ENCODE measurements at regions not wholly inside any gene's neighbourhood (a gene's known extent, or its start where the extent isn't known, plus 50 kb on each side); places are given as distances from the start of the nearest gene placed in this dataset.
A peak's percentile ranks its signal among the peaks of the same experiment; 100 is the strongest.
"Not testable (repeated sequence)": the region's sequence is repeated elsewhere in the genome, so short reads cannot be mapped to it uniquely, and the experiment has no call there.

- DNase-seq = no peak
Observed at GRCh38 chr9:99637641-99638040, 184.0 kb upstream of the NR4A3 start.

GRCh38 chr9:99638971-99639370, 182.7 kb upstream of the NR4A3 start:
- no peak for DNase-seq

GRCh38 chr9:99647604-99648003, 174.1 kb upstream of the NR4A3 start:
- DNase-seq = no peak

GRCh38 chr9:99650187-99650874, 171.4 kb upstream of the NR4A3 start:
- no peak for DNase-seq

- no peak for DNase-seq
Observed at GRCh38 chr9:99660191-99660636, 161.5 kb upstream of the NR4A3 start.

- no peak for DNase-seq
Observed at GRCh38 chr9:99663297-99663696, 158.4 kb upstream of the NR4A3 start.

- no peak for DNase-seq
Observed at GRCh38 chr9:99663856-99664255, 157.8 kb upstream of the NR4A3 start.

GRCh38 chr9:99666571-99666970, 155.1 kb upstream of the NR4A3 start:
- DNase-seq = peak; percentile 15

GRCh38 chr9:99670886-99671285, 150.8 kb upstream of the NR4A3 start:
- DNase-seq = not testable (repeated sequence)

- no peak for DNase-seq
Observed at GRCh38 chr9:99677281-99677680, 144.4 kb upstream of the NR4A3 start.

GRCh38 chr9:99678566-99678965, 143.1 kb upstream of the NR4A3 start:
- DNase-seq = no peak

GRCh38 chr9:99680191-99680590, 141.5 kb upstream of the NR4A3 start:
- DNase-seq = no peak

- no peak for DNase-seq
Observed at GRCh38 chr9:99681113-99681512, 140.6 kb upstream of the NR4A3 start.

GRCh38 chr9:99682378-99682777, 139.3 kb upstream of the NR4A3 start:
- DNase-seq = no peak

GRCh38 chr9:99682870-99683269, 138.8 kb upstream of the NR4A3 start:
- no peak for DNase-seq

- DNase-seq = peak; percentile 32
Observed at GRCh38 chr9:99690573-99690972, 131.1 kb upstream of the NR4A3 start.

- DNase-seq = no peak
Observed at GRCh38 chr9:99693888-99694287, 127.8 kb upstream of the NR4A3 start.

- no peak for DNase-seq
Observed at GRCh38 chr9:99694393-99694792, 127.3 kb upstream of the NR4A3 start.

GRCh38 chr9:99699396-99699795, 122.3 kb upstream of the NR4A3 start:
- DNase-seq = no peak

- no peak for DNase-seq
Observed at GRCh38 chr9:99712214-99712613, 109.5 kb upstream of the NR4A3 start.

- no peak for DNase-seq
Observed at GRCh38 chr9:99713838-99714306, 107.8 kb upstream of the NR4A3 start.

- no peak for DNase-seq
Observed at GRCh38 chr9:99718631-99719030, 103.1 kb upstream of the NR4A3 start.

- no peak for DNase-seq
Observed at GRCh38 chr9:99720455-99721050, 101.1 kb upstream of the NR4A3 start.

- no peak for DNase-seq
Observed at GRCh38 chr9:99721898-99722297, 99.8 kb upstream of the NR4A3 start.

- DNase-seq = no peak
Observed at GRCh38 chr9:99722877-99723276, 98.8 kb upstream of the NR4A3 start.

Data from NCI-H748 treated with DMSO at 0.1 percent for 48 hours (cell line).